NCI-H524 treated with DMSO at 0.1 percent for 48 hours (cell line): ENCODE measurements at regions not wholly inside any gene's neighbourhood (a gene's known extent, or its start where the extent isn't known, plus 50 kb on each side); places are given as distances from the start of the nearest gene placed in this dataset.
"Not testable (repeated sequence)": the region's sequence is repeated elsewhere in the genome, so short reads cannot be mapped to it uniquely, and the experiment has no call there.

Source experiments
- DNase-seq: peaks from one replicate; lab custom pipeline; 2025; lab: John Stamatoyannopoulos, UW

DNA sequence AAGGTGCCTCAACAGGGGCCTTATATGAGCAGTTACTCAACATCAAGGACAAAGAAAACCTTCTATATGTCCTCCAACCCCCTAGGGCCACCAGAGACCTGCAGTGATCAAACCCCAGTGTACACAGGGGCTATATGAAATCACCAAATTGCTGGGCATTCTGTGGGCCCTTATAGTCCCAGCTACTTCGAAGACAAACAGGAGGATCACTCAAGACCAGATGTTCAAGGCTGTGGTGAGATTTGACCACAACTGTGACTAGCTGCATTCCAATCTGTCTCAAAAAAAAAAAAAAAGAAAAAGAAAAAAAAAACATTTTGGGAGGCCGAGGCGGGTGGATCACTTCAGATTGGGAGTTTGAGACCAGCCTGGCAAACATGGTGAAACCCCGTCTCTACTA, 51.0 kb upstream of the PRB2 start:
- no peak for DNase-seq

DNA sequence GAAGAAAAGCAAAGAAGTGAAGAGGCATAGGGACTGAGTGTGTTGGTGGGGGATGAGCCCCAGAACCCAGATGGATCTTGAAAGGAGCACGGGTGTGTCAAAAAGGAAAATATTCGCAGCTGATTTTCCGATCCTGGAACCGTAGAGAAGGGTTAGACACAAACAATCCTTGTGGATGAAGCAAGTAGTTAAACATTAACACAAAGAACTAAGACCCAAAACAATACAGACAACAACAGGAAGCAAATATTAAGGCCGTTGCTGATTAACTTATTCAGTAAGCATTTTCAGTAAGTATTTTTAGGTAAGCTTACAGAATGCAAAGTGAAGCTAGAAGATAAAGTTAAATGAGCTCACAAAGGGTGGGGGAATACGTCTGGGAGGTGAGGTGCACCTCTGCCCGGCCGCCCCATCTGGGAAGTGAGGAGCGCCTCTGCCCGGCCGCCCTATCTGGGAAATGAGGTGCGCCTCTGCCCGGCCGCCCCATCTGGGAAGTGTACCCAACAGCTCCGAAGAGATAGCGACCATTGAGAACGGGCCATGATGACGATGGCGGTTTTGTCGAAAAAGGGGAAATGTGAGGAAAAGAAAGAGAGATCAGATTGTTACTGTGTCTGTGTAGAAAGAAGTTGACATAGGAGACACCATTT, 62.8 kb upstream of the PRB2 start:
- DNase-seq = no peak

DNA sequence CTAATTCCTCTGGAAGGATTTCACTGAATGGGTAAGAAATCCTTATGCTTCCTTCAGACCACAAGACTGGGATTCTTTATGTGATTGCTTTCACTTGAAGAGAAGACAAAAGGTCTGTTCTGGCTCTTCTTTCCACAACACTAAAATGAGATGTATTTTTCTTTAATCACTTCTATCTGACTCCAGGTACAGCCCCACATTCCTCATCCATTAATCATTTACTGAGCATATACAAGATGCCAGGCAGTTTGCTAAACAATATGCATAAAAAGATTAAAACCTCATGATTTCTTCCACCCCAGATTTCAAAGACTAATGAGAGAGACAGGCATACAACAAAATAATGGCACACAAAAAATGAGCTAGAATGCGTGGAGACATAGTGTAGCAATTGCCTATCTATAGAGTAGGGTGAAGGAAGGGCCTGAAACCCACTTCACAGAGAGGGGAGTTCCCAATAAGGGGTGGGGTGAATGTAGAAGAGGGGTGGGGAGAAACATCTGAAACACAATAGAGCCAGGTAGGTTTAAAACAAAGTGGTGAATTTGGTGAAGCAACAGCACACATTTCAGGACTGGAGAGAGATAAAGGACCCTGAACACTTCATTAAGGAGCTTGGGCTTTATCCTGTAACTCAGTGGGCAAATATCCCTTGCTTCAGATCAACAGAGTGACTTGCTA, 65.1 kb upstream of the PRB2 start:
- DNase-seq = no peak

DNA sequence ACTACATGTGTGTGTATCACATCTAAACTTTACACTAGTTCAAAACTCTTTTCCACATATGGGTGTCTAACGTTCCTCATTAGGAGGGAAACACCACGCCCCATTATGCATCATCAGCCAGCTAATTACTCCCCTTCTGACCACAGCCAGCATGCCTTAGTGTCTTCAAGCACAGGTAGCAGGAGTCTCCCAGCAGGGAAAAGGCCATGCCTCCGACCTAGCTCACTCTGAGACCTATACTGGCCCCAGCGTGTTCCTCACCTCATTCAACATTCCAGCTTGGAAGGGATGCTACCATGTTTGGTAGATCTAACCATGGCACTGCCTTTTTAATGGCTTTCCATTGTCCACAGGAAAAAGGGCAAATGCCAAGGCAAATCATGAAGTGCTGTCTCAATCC, 66.1 kb upstream of the PRB2 start:
- DNase-seq = no peak

DNA sequence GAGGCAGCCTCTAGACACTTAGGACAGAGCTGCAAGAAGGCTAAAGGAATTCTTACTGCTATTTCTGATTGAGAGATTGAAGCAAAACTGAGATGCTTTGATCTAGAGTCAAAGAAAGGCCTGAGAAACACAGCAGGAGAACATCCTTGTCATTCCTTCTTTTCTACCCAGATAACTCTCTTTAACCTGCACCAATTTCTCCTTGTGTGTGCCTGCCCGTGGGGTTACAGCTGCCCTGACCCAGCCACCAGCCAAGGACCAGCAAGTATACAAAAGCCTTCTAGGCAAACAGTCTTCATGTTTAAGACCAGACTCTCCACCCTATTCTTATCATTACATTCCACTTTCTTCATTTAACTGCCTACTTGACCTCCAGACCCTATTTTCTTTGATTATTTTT, 81.7 kb upstream of the PRB2 start:
- no peak for DNase-seq

DNA sequence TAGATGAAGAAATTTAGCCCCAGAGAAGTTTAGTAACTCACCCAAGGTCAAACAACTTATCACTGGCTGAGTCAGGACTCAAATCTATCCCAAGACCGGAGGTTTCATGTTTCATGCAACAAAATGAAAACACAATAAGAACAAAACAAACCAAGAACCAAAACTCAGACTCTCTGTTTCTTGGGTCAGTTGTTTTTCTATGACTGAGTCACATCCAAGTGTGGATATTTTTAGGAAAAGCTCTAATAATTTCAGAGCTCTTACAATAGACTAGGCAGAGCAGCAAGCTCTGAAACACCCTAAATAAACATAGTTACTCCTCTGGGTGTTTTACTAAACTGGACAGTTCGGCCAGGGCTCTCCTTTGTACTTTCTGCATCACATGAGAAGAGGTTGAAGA, 87.6 kb upstream of the PRB2 start:
- no peak for DNase-seq

DNA sequence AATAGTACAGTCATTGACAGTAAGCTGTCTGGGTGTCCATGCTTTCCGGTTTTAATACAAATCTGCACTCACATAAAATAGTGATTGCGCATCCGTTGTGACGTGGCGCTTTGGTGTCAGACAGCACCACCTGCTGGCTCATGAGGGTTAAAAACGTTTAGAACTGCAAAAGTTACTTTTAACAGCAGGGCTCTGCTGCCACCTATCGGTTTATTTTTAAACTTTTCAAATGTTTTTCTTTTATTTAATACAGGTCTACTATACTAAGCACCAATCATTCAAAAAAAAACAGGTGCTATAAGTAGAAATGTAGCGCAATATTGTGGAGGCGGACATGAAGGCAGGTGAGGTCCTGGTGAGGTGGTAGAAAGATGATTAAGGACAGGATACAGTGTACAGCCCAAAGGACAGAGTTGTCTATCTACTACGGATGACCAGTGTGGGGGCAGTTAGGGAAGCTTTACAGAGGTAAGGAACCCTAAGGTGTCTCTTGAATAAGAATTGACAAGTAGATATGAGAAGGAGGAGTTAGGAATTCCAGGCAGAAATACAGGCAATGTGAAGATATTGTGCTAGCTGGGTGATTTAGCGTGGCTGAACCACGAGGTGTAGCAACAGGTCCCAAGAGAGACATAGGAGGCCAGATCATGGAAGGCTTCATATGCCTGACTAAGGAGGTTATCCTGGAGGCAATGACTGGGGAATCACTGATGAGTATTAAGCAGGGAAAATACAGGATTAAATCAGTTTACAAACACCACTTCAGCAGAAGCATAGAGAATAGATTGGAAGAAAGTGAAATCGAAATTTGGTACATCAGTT, 91.5 kb upstream of the PRB2 start:
- DNase-seq = peak; percentile 45

DNA sequence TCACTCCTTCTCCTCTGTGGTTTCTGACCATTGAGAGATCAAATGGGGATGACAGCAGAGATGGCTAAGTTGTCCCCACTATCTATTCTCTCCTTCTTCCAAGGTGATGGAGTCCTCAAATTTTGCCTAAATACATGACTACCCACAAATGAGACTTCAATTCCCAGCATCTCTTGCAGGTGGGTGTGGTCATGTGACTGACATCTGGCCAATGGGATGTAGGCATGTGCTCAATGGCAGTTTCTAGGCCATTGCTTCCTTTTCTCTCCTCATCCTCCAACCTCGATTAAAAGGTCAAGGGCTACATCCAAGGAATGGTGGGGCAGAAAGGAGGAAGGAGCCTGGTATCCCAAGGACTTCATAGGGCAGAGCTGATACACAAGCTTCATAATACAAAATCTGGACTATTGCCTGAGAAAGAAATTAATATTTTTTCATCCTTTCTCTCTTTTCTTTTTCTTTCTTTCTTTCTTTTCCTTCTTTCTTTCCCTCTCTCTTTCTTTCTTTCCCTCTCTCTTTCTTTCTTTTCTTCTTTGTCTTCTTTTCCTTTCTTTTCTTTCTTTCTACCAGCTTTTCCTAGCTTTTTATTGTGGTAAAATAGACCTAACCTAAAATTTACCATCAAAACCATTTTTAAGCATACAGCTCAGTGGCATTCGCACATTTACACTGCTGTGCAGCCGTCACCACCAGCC, 100.9 kb upstream of the PRB2 start:
- DNase-seq = no peak

DNA sequence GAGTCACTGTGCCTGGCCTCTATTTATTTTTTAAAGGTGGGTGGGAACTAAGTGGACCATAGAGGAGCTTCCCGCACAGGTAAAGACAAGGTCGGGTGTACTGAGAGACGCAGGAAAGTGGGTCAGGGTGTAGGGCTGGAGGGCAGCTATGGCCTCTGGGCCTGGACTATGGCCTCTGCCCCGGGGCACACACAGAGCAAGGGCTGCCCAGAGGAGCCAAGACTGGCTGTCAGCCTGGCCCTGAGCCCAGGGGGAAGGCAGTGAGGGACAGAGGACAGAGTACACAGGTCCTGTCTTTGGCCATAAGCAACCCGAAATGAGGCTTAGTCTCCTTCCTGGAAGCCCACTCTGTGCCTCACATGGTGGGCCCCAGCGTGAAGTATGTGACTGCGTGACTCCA, 102.1 kb upstream of the PRB2 start:
- DNase-seq = no peak

DNA sequence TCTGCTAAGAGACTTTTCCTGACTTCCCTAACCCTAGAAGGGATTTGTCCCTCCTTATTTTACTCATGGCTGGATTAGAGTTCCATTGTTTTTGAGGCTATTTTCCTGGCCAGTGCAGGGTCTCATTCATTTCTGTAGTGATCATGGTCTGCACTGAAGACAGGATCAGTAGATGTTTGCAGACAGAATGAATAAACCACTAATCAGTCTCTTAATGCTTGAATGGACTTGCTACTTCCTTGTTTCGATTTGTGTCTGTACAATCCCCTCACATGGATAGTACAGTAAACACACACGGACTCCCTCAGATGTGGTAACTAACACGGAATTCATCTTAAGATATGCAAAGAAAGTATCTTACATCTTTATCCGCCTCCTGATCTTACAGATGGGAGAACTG, 102.6 kb upstream of the PRB2 start:
- no peak for DNase-seq

DNA sequence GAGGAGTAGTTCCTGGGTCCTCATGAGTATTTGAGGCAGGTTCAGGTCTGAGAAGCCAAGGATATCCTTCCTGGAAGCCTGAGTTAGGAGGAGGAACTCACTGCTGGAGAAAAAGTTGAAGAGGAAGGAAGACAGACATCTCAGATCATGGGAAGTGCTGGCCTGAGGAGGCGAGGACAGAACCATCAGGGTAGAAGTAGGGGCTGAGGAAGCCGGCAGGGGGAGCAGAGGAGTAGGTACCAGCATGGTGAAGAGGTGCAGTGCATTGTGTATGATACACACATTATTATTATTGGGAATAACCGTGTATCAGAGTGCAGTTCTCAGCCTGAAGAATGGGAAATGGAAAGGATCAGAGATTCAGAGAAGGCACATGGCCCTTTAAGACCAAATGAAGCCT, 103.2 kb upstream of the PRB2 start:
- not testable (repeated sequence) for DNase-seq

DNA sequence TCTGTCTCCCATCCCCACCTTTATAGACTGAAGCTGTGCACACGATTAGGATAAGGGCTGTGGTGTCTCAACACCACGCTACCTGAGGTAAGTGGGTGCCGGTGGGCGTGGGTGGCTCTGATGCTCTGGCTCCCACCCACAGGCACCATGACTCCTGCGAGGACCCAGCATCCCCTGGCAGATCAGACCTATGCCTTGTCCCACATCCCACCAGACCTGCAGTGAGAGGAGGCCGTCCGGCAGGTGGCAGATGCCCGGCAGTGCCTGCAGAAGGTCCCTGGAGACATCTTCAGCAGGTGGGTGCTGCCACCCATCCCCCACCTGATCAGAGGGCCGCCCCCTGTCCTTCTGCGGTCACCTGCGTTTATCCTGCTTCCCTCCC, 104.4 kb upstream of the PRB2 start:
- DNase-seq = no peak

DNA sequence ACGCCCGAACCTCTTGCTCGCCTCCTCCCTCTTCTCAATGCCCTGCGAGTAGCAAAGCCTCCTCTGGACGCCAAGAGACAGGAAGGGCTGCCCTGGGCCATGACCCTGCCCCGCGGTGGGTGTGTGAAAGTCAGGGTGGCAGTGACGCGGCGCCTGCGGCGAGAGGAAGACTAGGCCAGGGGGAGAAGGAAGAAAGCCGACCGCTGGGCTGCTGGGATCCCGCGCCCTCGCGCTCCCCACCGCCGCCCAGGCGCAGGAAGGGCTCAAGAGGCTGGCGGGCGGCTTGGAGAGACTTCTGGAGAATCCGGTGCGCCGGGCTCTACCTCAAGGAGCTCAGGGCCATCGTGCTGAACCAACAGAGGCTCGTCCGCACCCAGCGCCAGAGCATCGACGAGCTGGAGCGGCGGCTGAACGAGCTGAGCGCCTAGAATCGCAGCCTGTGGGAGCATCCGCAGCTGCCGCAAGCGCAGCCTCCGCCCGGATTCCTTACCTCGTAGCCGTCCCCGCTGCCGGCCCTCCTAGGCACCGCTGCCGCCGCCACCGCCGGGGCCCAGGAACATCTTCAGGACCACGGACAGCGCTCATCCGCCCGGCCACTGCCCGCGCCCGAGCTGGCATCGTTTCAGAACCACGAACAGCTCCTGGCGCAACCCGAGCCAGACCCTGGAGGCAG, 105.0 kb upstream of the PRB2 start:
- DNase-seq = no peak

DNA sequence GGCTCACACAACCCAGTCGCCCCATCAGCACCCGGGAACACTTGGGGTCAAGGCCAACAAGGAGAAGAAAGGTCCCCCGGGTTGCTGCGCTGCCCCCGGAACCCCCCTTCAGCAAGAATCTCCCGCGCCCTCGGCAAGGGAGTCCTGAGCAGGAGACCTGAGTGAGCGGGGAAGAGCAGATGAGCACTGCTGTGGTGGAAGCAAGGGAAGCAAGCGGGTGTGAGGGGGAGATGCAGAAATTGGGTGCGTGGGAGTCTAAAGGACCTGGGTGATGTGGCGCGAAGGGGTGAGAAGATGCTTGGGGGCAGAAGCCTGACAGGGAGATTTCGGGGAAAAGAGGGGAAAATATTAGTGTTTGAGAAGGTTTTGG, 105.5 kb upstream of the PRB2 start:
- DNase-seq = no peak

DNA sequence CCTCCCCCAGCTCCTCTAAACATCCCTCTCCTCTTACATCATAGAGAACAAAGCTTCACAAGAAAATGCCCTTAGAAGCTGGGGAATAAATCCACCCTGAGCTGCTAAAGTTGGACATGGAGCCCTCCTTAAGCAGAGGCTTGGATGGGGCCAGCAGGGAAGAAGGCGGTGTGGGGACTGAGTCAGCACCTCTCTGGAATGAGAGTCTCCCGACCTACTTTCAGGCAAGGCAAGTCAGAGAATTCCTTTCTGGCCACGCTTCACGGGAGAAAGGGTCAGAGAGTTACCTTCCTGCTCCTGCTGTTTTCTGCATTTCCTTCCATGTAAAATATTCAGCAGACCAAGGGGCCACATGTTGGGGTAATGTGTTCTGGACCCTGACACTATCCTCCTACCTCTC, 113.3 kb upstream of the PRB2 start:
- DNase-seq = no peak

DNA sequence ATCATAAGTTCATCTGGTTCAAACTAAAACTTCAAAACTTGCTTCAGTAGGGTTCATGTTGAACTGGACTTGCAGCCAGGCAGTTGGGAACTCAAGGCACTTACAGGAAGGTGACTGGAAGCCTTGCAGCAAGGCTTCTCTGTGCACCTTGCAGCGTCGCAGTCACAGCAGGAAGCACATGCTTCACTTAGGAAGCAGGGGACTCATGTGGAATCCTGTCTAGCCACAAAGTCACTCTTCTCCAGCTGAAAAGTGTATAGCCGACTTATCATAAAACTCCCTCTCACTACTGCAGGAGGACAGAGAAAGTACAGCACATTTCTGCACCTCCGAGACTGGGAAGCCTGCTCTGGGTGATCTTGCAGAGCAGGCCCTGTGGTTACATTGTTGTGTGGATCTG, 114.0 kb upstream of the PRB2 start:
- no peak for DNase-seq

DNA sequence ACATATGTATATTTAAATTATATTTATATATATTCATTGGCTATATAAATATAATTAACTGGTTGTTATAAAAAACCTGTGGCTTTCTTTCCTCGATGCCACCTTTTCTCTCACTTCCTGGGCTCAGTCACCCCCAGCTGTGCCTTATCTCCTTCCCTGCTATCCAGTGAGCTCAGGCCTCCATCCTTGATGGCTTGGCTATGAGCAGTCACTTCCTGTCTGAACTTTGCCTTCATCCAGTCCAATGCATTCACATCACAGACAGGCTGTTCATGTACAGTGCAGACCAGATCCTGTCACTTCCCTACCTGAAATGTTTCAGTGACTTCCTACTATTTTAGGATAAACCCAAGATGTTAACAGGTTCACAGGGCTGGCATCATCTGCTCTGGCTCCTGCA, 115.3 kb upstream of the PRB2 start:
- DNase-seq = no peak

DNA sequence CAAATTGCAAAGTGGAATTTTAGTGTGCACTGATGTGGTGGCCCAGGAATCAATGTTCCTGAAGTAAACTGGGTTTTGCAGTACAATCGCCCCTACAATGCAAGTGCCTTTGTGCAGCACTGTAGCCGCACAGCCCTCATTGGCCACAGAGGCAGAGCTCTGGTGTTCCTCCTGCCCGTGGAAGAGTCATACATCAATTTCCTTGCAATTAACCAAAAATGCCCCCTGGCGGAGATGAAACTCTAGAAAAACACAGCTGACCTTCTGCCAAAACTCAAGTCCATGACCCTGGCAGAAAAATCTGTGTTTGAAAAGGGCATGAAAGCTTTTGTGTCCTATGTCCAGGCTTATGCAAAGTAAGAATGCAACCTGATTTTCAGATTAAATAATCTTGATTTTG, 117.9 kb upstream of the PRB2 start:
- no peak for DNase-seq

DNA sequence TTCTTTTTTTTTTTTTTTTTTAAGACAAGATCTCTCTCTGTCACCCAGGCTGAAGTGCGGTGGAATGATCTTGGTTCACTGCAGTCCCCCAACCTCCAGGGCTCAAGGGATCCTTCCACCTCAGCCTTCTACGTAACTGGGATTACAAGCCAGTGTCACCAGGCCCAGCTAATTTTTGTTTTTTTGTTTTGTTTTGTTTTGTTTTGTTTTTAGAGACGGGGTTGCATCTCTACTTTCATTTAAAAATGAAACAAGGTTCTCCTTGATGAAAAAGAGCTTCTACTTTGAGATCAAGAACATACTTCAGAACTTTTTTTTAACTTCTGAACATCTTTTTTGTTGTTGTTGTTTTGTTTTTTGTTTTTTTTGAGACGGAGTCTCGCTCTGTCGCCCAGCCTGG, 121.7 kb upstream of the PRB2 start:
- no peak for DNase-seq

DNA sequence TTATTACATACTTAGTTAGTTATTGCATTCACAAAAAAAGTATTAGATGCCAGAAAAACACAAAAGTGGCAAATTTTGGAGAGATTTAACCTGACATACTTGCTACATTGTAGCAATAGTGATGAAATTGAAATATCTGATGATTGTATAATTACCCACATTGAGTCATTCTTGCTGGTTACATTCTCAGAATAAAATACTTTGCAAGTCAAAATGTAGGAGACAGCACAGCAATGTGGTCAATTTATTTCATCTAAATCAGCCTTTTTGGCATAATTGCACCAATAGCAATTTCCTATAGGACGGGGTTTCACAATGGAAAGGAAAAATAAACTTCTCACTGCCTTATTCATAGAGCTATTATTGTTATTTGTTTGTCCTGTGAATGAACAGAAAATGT, 125.0 kb upstream of the ETV6 start:
- DNase-seq = no peak

DNA sequence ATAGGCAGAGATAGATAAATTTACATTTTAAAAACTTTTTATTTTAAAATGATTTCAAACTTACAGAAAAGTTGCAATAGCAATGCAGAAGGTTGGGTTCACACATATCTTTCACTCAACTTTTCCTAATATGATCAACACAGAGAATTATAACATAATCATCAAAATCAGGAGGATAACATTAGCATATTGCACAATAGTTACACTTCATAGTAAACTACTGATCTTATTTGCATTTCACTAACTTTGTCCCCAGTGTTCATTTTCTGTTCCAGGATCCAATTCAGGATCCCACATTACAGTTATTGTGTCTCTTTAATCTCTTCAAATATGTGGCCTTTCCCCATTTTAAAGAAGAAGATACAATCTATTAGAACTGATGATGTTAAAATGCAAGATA, 115.4 kb upstream of the ETV6 start:
- DNase-seq = no peak

DNA sequence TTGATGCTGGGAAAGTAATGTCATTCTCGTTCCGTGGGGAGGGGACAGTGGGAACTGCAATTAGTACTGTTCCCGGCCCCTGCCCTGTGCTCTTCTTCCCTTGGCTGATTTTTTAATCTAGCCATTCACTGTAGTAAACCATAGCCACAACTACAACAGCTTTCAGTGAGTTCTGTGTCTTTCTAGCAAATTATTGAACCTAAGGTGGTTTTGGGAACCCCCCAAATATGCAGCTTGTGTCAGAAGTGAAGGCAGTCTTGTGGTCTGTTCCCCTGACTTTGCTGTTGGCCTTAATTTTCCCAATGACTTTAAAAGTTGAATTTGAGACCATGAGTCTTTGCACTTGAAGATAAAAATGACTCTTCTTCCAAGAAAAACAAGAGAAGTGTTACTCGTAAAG, 114.3 kb upstream of the ETV6 start:
- DNase-seq = no peak
